HG02642 (cell line): ENCODE measurements at regions not wholly inside any gene's neighbourhood (a gene's known extent, or its start where the extent isn't known, plus 50 kb on each side); places are given as distances from the start of the nearest gene placed in this dataset.
"Not testable (repeated sequence)": the region's sequence is repeated elsewhere in the genome, so short reads cannot be mapped to it uniquely, and the experiment has no call there.

Experiments
- ATAC-seq: cut with Tn5 transposase; IDR thresholded peaks from one replicate; pipeline ENCODE4 v1.9.1; 2021; ENCODE audit warnings: mild to moderate bottlenecking; ENCODE audit not compliant: unreplicated experiment, poor library complexity

GRCh38 chr3:170680593-170680992 is 94.7 kb upstream of the SLC7A14 start:
- no peak for ATAC-seq

DNA sequence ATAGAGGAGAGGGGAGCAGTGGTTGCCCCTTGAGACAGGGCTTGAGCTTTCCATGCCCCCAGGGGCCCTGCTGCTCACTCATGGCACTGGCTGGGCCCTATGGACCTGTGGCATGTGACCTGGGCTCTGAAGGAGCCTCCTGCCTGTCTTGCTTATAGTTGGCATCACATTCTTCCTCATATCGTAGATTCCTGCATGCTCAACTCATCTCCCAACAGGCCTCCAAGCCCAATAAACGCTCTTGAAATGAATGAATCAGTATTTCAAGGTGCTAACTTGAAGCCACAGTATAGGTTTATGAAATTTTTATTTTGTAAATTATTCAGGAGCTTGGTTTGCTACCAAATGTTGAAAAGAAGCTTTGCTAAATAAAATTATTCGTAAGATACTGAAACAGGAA is 93.3 kb upstream of the SLC7A14 start:
- no peak for ATAC-seq

DNA sequence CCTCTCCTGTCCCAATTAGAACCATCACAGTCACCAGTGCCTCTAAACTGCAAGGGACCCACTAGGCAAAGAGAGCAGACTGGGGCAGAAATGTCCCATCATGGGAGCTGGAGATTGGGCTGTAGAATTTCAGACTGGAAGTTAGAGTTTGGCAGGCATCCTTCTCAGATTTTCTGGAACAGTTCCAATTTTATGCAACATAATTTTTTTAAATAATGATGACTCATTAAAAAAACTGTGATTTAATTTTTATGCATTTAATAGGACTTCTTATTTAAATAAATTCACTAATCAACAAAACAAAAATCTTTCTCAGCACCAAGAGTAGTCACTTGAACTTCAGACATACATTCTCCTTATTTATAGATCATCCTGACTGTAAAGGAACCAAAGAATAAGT is 84.6 kb upstream of the SLC7A14 start:
- ATAC-seq = no peak

- not testable (repeated sequence) for ATAC-seq
Measured at GRCh38 chr3:170662986-170663385, 77.1 kb upstream of the SLC7A14 start.

GRCh38 chr3:170660139-170660538 is 74.3 kb upstream of the SLC7A14 start:
- ATAC-seq = no peak

DNA sequence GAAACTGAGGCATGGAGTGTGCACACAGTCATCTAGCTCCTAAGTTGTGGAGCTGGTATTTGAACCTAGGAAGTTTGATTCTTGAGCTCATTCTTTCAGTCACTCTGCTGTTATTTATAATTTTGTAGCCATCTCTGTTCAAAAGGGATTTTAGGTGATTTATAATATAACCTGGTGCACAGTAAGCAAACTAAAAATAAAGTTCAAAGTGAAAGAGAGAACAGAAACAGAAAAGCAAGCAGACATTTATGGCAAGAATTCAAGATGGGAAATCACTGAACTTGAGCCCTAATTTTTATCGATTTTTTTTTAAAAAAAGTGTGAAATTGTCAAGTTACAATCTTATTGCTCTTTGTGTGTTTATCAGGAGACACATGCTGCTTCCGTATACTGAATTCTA is 71.4 kb upstream of the SLC7A14 start:
- no peak for ATAC-seq

DNA sequence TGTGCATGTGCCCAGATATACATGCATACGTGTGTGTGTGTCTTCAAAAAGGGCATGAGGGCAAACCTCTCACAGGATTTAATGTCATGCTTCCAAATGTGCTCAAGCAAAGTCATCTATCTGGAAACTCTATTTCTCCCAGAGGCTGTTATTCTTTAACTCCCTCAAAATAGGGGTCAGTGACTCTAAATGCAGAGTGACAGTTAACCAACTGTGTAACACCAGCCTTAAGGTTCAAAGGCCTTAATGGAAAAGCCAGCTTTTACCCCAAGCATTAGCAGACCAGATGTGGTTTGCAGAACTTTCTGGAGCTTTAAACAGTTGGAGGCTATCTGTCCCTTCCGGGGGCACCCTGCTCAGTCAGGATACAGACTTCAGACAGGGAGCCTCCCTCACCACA is 70.4 kb upstream of the SLC7A14 start:
- ATAC-seq = no peak

DNA sequence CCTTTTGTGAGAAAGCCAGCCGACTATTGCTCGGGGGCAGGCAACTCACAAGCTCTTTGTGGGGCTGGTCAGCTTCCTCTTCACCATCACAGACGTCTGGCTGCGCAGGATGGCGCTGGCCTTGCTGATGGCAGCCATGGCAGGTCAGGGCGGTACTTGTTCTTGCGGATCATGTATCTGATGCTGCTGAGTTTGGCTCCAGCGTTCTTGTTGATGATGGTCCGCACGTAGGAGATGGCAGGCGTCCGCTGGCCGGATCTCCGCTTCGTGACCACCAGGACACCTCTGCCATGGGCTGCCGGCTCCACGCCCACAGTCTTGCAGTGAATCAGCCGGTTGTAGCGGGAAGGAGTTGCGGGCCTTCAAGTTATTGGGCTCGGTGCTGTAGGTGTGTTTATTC is 67.9 kb upstream of the SLC7A14 start:
- ATAC-seq = no peak

- ATAC-seq = no peak
Measured at GRCh38 chr3:170651260-170651845, 65.5 kb upstream of the SLC7A14 start.

DNA sequence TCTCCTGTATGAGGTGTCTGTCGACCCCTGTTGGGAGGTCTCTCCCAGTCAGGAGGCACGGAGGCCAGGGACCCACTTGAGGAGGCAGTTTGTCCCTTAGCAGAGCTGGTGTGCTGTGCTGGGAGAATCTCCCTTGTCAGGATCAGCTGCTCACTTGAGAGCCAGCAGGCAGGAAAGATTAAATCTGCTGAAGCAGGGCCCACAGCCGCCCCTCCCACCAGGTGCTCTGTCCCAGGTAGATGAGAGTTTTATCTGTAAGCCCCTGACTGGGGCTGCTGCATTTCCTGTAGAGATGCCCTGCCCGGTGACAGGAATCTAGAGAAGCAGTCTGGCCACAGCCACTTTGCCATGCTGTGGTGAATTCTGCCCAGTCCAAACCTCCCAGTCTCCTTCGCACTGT is 64.7 kb upstream of the SLC7A14 start:
- not testable (repeated sequence) for ATAC-seq

DNA sequence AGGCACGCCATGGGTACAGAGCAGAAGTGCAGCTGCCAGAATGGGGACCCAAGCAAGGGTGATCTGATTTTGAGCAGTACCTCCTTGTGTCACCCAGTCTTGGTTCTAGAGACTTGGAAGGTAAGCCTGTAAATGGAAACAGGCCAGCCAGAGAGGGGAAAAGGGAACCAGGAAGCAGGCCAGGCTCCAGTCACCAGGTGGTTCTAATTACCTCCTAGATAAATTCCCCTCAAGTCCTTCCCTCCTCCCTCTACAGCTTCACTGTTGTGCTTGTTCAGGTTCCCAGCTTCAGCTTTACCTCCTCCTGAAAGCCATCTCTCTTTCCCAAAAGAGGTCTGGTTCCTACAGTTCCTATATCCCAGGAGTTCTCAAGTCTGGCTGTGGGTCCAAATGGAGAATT is 58.8 kb upstream of the SLC7A14 start:
- no peak for ATAC-seq

DNA sequence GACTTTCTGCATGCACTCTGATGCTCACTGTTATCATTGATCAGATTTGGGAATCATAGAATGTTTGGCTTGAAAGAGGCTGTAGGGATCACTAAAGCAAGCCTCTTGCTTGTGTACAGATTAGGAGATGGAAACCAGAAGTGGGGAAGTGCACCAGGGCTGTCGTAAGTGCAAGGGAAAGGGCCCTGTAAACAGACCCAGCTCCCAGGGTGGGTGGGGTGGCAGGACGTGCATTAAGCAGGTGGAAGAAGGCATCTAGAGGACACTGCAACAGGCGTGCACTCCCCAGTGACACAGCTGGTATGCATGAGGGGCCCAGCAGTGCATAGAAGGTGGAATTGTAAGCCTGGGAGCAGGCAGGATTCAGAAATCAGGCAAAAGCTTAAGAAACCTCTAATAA is 58.0 kb upstream of the SLC7A14 start:
- ATAC-seq = no peak

- no peak for ATAC-seq
Measured at GRCh38 chr3:170642882-170643601, 57.2 kb upstream of the SLC7A14 start.

- ATAC-seq = no peak
Measured at GRCh38 chr3:170641510-170642236, 55.8 kb upstream of the SLC7A14 start.

GRCh38 chr3:170640737-170641171 is 54.9 kb upstream of the SLC7A14 start:
- ATAC-seq = no peak

GRCh38 chr3:170638988-170639387 is 53.1 kb upstream of the SLC7A14 start:
- no peak for ATAC-seq

DNA sequence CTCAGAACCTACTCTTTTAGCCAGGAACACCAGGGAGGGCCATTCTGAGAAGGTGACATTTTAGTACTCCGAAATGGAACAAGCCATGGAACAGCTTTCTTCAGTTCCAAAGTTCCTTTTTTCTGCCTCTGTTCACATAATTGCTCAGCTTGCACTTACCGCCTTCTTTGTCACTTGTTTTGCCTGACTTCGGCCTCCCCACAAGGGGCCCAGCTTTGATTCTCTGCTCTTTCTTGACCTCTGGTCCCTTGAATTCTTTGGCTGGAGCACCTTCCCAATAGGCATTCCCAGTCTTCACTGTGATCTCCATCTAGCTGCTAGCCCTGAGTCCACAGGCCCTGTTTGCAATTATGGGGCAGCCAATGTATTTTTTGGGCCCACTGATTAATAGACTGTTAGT is 51.4 kb upstream of the SLC7A14 start:
- no peak for ATAC-seq

DNA sequence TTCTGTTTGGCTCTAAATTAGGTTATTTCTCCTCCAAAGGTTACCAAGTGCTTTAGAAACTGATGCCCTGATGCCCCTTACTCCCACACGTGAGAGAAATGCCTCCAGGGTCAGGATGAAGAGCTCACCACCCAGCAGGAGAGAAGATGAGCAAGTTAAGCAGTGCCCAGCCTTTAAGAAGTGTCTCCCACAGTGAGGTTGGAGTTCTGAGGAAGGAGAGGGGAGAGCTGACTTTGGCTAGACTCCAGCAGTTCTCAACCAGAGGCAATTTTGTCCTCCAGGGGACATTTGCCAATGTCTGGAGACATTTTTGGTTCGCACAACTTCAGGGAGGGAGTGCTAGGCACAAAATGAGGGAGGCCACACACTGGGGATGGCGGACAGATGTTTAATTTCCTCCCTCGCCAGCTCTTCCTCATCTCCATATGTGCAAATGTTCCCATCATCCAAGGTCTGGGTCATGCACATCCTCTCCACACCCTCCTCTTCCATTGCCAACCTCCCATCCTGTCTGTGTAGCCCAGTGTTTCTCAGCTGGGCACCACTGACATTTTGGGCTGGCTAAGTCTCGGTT is 50.6 kb upstream of the SLC7A14 start:
- no peak for ATAC-seq
